ACC112 (cell line): ENCODE measurements at regions not wholly inside any gene's neighbourhood (a gene's known extent, or its start where the extent isn't known, plus 50 kb on each side); places are given as distances from the start of the nearest gene placed in this dataset.
"Not testable (repeated sequence)": the region's sequence is repeated elsewhere in the genome, so short reads cannot be mapped to it uniquely, and the experiment has no call there.

Source experiments
- H2AFZ ChIP-seq: fragments of 200-600 bp; sonication (generic); one replicate; pipeline ENCODE4 v1.6.0; 2017; ENCODE audit warnings: antibody characterized with exemption, low read length; ENCODE audit not compliant: unreplicated experiment
- H3K27ac ChIP-seq: fragments of 200-600 bp; sonication (generic); 2 replicates; pipeline ENCODE4 v1.5.1; 2014; ENCODE audit warnings: low read depth, mild to moderate bottlenecking, antibody characterized with exemption, low read length, moderate library complexity
- H3K27me3 ChIP-seq: fragments of 200-600 bp; sonication (generic); 2 replicates; pipeline ENCODE4 v1.6.1; 2014; ENCODE audit warnings: mild to moderate bottlenecking, antibody characterized with exemption, low read length, moderate library complexity, mixed read lengths; ENCODE audit not compliant: insufficient read depth
- H3K36me3 ChIP-seq: fragments of 200-600 bp; sonication (generic); 2 replicates; pipeline ENCODE4 v1.6.1; 2016; ENCODE audit warnings: mild to moderate bottlenecking, antibody characterized with exemption, low read length, moderate library complexity, mixed read lengths; ENCODE audit not compliant: insufficient read depth
- H3K4me1 ChIP-seq: fragments of 200-600 bp; sonication (generic); one replicate; pipeline ENCODE4 v1.6.1; 2016; ENCODE audit warnings: low read length, mixed read lengths; ENCODE audit not compliant: insufficient read depth, unreplicated experiment, control insufficient read depth
- H3K4me3 ChIP-seq: fragments of 200-600 bp; sonication (generic); 2 replicates; pipeline ENCODE4 v1.5.1; 2014; ENCODE audit warnings: mild to moderate bottlenecking, low read depth, low read length
- H3K79me2 ChIP-seq: fragments of 200-600 bp; sonication (generic); one replicate; pipeline ENCODE4 v1.6.0; 2016; ENCODE audit warnings: low read length; ENCODE audit not compliant: control insufficient read depth, unreplicated experiment, insufficient read depth

GRCh38 chr17:53765609-53766008 is 57.1 kb upstream of the KIF2B start:
- no peak overlapping the region for H2AFZ ChIP-seq
- H3K79me2 ChIP-seq: no peaks in the 10 kb centered on the region

GRCh38 chr17:53765129-53765528 is 57.6 kb upstream of the KIF2B start:
- Histone ChIP-seq H3K79me2 (no peaks in the 10 kb centered on the region), H3K27ac (no peak overlapping the region), H3K36me3 (no peaks in the 10 kb centered on the region), H3K4me1 (no peaks in the 10 kb centered on the region), H3K4me3 (no peak overlapping the region), H3K27me3 (no peaks in the 10 kb centered on the region), H2AFZ (no peak overlapping the region)

More at GRCh38 chr17:53765609-53766008, 57.1 kb upstream of the KIF2B start:
- Histone ChIP-seq H3K27me3 (no peaks in the 10 kb centered on the region), H3K36me3 (no peaks in the 10 kb centered on the region), H3K4me1 (no peaks in the 10 kb centered on the region), H3K4me3 (no peak overlapping the region), H3K27ac (no peak overlapping the region)

DNA sequence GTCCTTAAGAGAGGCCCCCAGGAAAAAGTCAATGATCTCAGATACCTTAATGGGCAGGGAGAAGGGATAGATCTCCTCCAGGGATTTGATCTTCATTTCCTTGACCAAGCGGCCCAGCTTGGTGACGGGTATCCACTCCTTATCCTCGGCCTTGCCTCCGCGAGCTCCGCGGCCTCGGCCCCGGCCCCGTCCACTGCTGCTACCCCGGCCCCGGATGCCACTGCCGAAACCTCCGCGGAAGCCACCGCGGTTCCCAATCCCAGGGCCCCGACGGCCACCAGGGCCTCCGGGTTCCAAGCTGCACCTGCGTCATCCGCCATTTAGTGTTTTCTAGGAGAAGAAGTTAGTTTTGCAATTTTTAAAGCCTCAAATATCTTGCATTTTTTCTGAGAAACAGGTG is 65.2 kb upstream of the KIF2B start:
- no peaks in the 10 kb centered on the region for H3K4me1 ChIP-seq
- H2AFZ ChIP-seq: no peak overlapping the region
- H3K27ac ChIP-seq: no peak overlapping the region

DNA sequence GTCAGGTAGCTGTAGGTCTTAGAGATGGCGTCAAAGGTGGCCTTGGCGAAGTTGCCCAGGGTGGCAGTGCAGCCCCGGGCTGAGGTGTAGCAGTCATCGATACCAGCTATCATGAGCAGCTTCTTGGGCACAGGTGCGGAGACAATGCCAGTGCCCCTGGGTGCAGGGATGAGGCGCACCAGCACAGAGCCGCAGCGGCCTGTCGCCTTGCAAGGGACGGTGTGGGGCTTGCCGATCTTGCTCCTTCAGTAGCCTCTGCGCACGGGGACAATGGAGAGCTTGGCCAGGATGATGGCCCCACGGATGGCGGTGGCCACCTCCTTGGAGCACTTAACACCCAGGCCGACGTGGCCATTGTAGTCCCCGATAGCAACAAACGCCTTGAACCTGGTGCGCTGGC is 65.6 kb upstream of the KIF2B start:
- not testable (repeated sequence) for H3K27me3 ChIP-seq, H3K79me2 ChIP-seq, H3K27ac ChIP-seq, H3K4me3 ChIP-seq, H3K36me3 ChIP-seq, H2AFZ ChIP-seq, H3K4me1 ChIP-seq

More for the DNA sequence above, 65.2 kb upstream of the KIF2B start:
- Histone ChIP-seq H3K27me3 (no peaks in the 10 kb centered on the region), H3K79me2 (no peaks in the 10 kb centered on the region), H3K36me3 (no peaks in the 10 kb centered on the region), H3K4me3 (no peak overlapping the region)

- Histone ChIP-seq H3K79me2 (no peaks in the 10 kb centered on the region), H3K4me1 (no peaks in the 10 kb centered on the region), H2AFZ (no peak overlapping the region), H3K27me3 (no peaks in the 10 kb centered on the region), H3K4me3 (no peak overlapping the region), H3K27ac (no peak overlapping the region), H3K36me3 (no peaks in the 10 kb centered on the region)
These were observed 73.5 kb upstream of the KIF2B start for GRCh38 chr17:53749178-53749577.

GRCh38 chr17:53748159-53748820 is 74.4 kb upstream of the KIF2B start:
- H3K36me3 ChIP-seq, H3K27ac ChIP-seq, H3K4me1 ChIP-seq, H3K4me3 ChIP-seq, H2AFZ ChIP-seq, H3K27me3 ChIP-seq, H3K79me2 ChIP-seq: not testable (repeated sequence)

- no peaks in the 10 kb centered on the region for H3K79me2 ChIP-seq
- H3K4me3 ChIP-seq: no peak overlapping the region
- no peak overlapping the region for H3K27ac ChIP-seq
- H3K27me3 ChIP-seq: peaks cover 14% of the 10 kb centered on the region; the same call in 1 of the 2 replicates
- no peak overlapping the region for H2AFZ ChIP-seq
- no peaks in the 10 kb centered on the region for H3K4me1 ChIP-seq
- H3K36me3 ChIP-seq: no peaks in the 10 kb centered on the region
These were observed 82.4 kb upstream of the KIF2B start for GRCh38 chr17:53740312-53740711.

DNA sequence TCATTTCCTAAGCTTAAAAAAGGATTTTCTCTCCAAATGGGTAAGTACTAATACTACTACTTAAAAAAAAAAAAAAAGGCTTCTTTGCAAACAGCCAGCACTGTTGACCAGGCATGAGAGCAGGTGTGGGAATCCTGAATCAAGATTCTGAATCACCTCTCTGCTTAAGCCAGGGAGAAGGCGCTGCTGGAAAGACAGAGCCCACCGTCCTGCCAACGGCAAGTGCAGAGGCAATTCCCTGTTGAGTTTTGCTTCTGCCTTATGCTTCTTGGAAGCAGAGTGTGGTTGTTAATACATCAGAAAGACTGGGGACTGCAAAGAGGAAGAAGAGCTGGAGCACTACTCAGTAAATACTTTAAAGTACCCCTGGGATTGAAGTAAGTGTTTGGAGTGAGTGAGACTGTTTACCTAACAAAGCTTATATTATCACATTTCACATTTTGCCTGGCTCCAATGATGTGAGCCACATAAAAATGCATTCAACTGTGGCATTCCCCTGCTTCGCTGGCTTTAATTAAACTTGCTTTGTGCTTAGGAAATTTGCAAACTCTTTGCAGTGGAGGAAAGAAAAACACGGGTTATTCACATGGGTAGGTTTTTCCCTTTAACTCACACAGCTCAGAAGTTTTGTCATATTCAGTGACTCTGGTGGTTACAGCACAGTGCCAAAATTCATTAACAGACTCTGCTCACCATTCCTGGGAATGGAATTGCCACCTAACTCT is 86.0 kb upstream of the KIF2B start:
- Histone ChIP-seq H3K4me3 (no peak overlapping the region), H2AFZ (no peak overlapping the region), H3K27me3 (peaks cover 21% of the 10 kb centered on the region; the same call in 1 of the 2 replicates), H3K27ac (no peak overlapping the region), H3K79me2 (no peaks in the 10 kb centered on the region), H3K4me1 (no peaks in the 10 kb centered on the region), H3K36me3 (no peaks in the 10 kb centered on the region)

DNA sequence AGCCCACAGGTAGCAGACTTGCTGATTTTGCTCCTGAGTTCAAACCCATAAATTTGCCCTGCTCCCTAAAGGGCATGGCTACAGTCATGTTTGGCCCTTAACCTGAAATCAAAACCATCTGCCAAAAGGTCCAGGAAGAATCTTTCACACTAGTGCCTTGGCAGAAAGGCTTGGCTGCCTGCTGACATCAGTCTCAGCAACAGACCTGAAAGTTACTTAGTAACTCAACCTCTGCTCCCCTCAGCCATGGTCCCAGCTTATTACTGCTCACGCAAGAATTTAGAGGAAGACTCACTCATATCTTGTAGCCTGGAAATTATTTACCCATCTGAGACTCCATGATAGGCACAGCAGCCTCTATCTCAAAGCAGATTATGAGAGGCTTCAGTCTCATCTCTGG is 98.0 kb upstream of the KIF2B start:
- Histone ChIP-seq H3K4me3 (no peak overlapping the region), H2AFZ (no peak overlapping the region), H3K27me3 (no peaks in the 10 kb centered on the region), H3K79me2 (no peaks in the 10 kb centered on the region), H3K4me1 (peaks cover 5% of the 10 kb centered on the region), H3K36me3 (no peaks in the 10 kb centered on the region), H3K27ac (no peak overlapping the region)

DNA sequence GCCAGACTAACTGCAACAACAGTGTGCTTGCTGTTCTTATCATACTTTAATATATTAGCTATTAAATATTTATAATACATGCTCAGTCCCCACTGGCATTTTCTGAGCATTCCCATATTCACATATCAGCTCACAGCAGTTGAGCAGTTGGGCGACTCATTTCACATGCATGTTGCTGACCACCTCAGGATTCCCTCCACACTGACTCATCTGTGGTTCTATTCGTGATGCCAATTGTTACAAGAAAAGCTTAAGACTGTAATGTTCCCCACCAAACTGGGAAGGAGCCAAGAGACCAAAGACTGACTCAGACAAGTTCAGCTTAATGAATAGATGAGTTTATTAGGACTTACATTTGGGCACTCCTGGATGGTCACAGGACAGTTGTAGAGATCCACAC is 100.3 kb upstream of the KIF2B start:
- H3K79me2 ChIP-seq: no peaks in the 10 kb centered on the region
- H3K4me3 ChIP-seq: no peak overlapping the region
- peaks cover 5% of the 10 kb centered on the region for H3K4me1 ChIP-seq
- H3K36me3 ChIP-seq: no peaks in the 10 kb centered on the region
- H3K27me3 ChIP-seq: no peaks in the 10 kb centered on the region
- no peak overlapping the region for H2AFZ ChIP-seq
- H3K27ac ChIP-seq: peak overlapping the region; percentile 28

GRCh38 chr17:53721101-53721500 is 101.6 kb upstream of the KIF2B start:
- H3K4me3 ChIP-seq: no peak overlapping the region

More at GRCh38 chr17:53721101-53721500, 101.6 kb upstream of the KIF2B start:
- Histone ChIP-seq H2AFZ (no peak overlapping the region), H3K36me3 (no peaks in the 10 kb centered on the region), H3K4me1 (peaks cover 5% of the 10 kb centered on the region), H3K27me3 (no peaks in the 10 kb centered on the region), H3K79me2 (no peaks in the 10 kb centered on the region), H3K27ac (no peak overlapping the region)
